CD4-positive, CD25-positive, alpha-beta regulatory T cell (primary cell): ENCODE measurements at regions not wholly inside any gene's neighbourhood (a gene's known extent, or its start where the extent isn't known, plus 50 kb on each side); places are given as distances from the start of the nearest gene placed in this dataset.

Source experiments
- ATAC-seq, 2 donors: fragments of 150-1000 bp; cut with Tn5 transposase; one replicate each; pipeline ENCODE4 v1.10.0; 2021; ENCODE audit warnings: low read depth in 2 of 2, moderate number of reproducible peaks in 2 of 2, moderate library complexity in 1 of 2
- DNase-seq, 3 donors: peaks; one replicate each; pipeline versions ENCODE4 v3.0.0 to v3.0.0-alpha.2; 2012 to 2022; ENCODE audit warnings: mixed read lengths in 1 of 3
- H3K27ac ChIP-seq: one replicate; pipeline ENCODE4 v1.7.0; 2013; ENCODE audit warnings: mild to moderate bottlenecking, low read length; ENCODE audit not compliant: insufficient read depth, poor library complexity, severe bottlenecking
- H3K27me3 ChIP-seq: one replicate; pipeline ENCODE4 v1.7.0; 2013; ENCODE audit warnings: low read length; ENCODE audit not compliant: control insufficient read depth, insufficient read depth
- H3K36me3 ChIP-seq: one replicate; pipeline ENCODE4 v1.7.0; 2013; ENCODE audit warnings: mild to moderate bottlenecking, low read length, moderate library complexity; ENCODE audit not compliant: control insufficient read depth, insufficient read depth
- H3K4me1 ChIP-seq: 2 replicates; pipeline ENCODE4 v1.7.0; 2013; ENCODE audit warnings: mild to moderate bottlenecking, low read length; ENCODE audit not compliant: insufficient read depth, control insufficient read depth, poor library complexity, severe bottlenecking
- H3K4me3 ChIP-seq: one replicate; pipeline ENCODE4 v1.7.0; 2013; ENCODE audit warnings: low read depth, mild to moderate bottlenecking, low read length, moderate library complexity
- H3K9me3 ChIP-seq, 2 experiments: 1 replicate in 1 of 2; 2 replicates in 1 of 2; pipeline ENCODE4 v1.7.0; 2013; ENCODE audit warnings: low read length in 2 of 2, mild to moderate bottlenecking in 1 of 2, moderate library complexity in 1 of 2; ENCODE audit not compliant: control insufficient read depth in 2 of 2
- H3K27ac Mint-ChIP-seq, 3 donors: one replicate each; pipeline ENCODE4 v1.8.0; 2020 to 2022; ENCODE audit warnings: mild to moderate bottlenecking in 3 of 3, mixed read lengths in 3 of 3, moderate library complexity in 2 of 3
- H3K27me3 Mint-ChIP-seq: one replicate; pipeline ENCODE4 v1.8.0; 2022; ENCODE audit warnings: mild to moderate bottlenecking, mixed read lengths
- H3K36me3 Mint-ChIP-seq: one replicate; pipeline ENCODE4 v1.8.0; 2020; ENCODE audit warnings: mixed read lengths
- H3K4me1 Mint-ChIP-seq, 4 donors: one replicate each; pipeline ENCODE4 v1.8.0; 2020 to 2022; ENCODE audit warnings: mixed read lengths in 4 of 4, mild to moderate bottlenecking in 1 of 4
- H3K4me3 Mint-ChIP-seq, 4 donors: one replicate each; pipeline ENCODE4 v1.8.0; 2020 to 2022; ENCODE audit warnings: mild to moderate bottlenecking in 4 of 4, mixed read lengths in 4 of 4, moderate library complexity in 3 of 4
- H3K9me3 Mint-ChIP-seq, 7 donors: one replicate each; pipeline ENCODE4 v1.8.0; 2020 to 2022; ENCODE audit warnings: mixed read lengths in 7 of 7, mild to moderate bottlenecking in 3 of 7, moderate library complexity in 2 of 7

- H3K4me3 Mint-ChIP-seq = no peak overlapping the region
- ATAC-seq = no peak
- H3K9me3 Mint-ChIP-seq = peaks cover 0 to 4% (median 0%) of the 10 kb centered on the region in 7 donors
- Histone ChIP-seq H3K9me3 (no peaks in the 10 kb centered on the region), H3K27ac (no peak overlapping the region), H3K36me3 (no peaks in the 10 kb centered on the region), H3K27me3 (peaks cover 2% of the 10 kb centered on the region), H3K4me1 (peaks cover 6% of the 10 kb centered on the region), H3K4me3 (peak overlapping the region; percentile 45)
- DNase-seq = no peak
- no peaks in the 10 kb centered on the region for H3K36me3 Mint-ChIP-seq
- H3K4me1 Mint-ChIP-seq = peaks cover 11 to 21% (median 14%) of the 10 kb centered on the region in 4 donors
- peaks cover 4% of the 10 kb centered on the region for H3K27me3 Mint-ChIP-seq
- H3K27ac Mint-ChIP-seq = no peak overlapping the region
Observed at GRCh38 chrX:20383477-20383876, 116.8 kb upstream of the RPS6KA3 start.

DNA sequence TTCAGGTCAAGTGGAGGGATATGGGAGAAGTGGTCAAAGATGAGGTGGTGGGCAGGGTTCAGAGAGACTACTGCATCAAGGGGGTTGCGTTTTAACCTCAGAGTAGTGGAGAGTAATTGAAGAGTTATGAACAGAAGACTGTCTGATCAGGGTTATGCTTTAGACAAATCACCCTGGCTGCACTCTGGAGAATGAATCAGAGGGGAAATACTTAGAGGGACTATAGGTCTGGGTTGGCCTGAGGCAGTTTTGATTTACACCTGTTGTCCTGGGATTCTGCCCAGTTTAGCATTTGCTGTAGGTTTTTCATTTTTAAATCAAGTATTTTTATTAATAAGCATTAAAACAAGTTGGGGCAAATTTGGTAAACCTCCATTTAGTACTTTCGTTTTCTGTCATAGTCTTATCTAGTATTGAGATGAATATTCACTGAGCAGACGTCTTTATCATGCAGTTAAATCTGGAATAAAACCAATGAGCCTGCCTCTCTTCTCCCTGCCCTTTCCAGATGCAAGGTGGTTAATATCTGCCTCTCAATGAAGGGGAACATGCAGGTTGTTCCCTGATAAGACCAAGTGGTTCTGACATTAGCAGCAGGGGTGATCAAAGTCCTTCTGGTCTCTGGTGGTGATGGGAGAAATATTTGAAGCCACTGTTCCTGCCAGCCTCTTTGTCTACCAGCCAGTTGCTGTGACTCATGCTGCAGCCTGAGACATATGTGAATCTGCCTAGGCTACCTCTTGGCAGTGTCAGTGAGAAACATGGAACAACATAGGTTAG is 116.0 kb upstream of the RPS6KA3 start:
- H3K27ac Mint-ChIP-seq = peak overlapping the region in 1 of 3 donors; percentile 18

GRCh38 chrX:20382082-20382481 is 115.4 kb upstream of the RPS6KA3 start:
- Histone ChIP-seq H3K9me3 (no peaks in the 10 kb centered on the region), H3K4me1 (peaks cover 6% of the 10 kb centered on the region), H3K27me3 (no peaks in the 10 kb centered on the region), H3K4me3 (no peak overlapping the region), H3K36me3 (no peaks in the 10 kb centered on the region), H3K27ac (no peak overlapping the region)
- peaks cover 0 to 4% (median 0%) of the 10 kb centered on the region in 7 donors for H3K9me3 Mint-ChIP-seq
- ATAC-seq (no peak), DNase-seq (no peak)
- no peaks in the 10 kb centered on the region for H3K36me3 Mint-ChIP-seq
- H3K4me3 Mint-ChIP-seq = peak overlapping the region in 2 of 4 donors; percentile 30 to 64
- H3K27ac Mint-ChIP-seq = peak overlapping the region in 2 of 3 donors; percentile 18 to 29
- no peaks in the 10 kb centered on the region for H3K27me3 Mint-ChIP-seq
- peaks cover 16 to 27% (median 22%) of the 10 kb centered on the region in 4 donors for H3K4me1 Mint-ChIP-seq

More for the DNA sequence above, 116.0 kb upstream of the RPS6KA3 start:
- Histone ChIP-seq H3K27me3 (no peaks in the 10 kb centered on the region), H3K9me3 (no peaks in the 10 kb centered on the region), H3K27ac (no peak overlapping the region), H3K36me3 (no peaks in the 10 kb centered on the region), H3K4me1 (peaks cover 6% of the 10 kb centered on the region), H3K4me3 (peak overlapping the region; percentile 45)
- peak in 1 of 3 donors; percentile 41 for DNase-seq
- peak in 1 of 2 donors; percentile 60 for ATAC-seq
- Mint-ChIP-seq H3K36me3 (no peaks in the 10 kb centered on the region), H3K9me3 (peaks cover 0 to 4% (median 0%) of the 10 kb centered on the region in 7 donors), H3K27me3 (no peaks in the 10 kb centered on the region), H3K4me3 (peak overlapping the region; percentile 33 to 74 (median 58)), H3K4me1 (peaks cover 13 to 27% (median 21%) of the 10 kb centered on the region in 4 donors)

- peak overlapping the region in 1 of 4 donors; percentile 35 for H3K4me3 Mint-ChIP-seq
- peak overlapping the region in 2 of 3 donors; percentile 37 to 86 for H3K27ac Mint-ChIP-seq
- H3K9me3 Mint-ChIP-seq = peaks cover 0 to 4% (median 0%) of the 10 kb centered on the region in 7 donors
- H3K4me1 Mint-ChIP-seq = peaks cover 16 to 27% (median 24%) of the 10 kb centered on the region in 4 donors
- Histone ChIP-seq H3K9me3 (no peaks in the 10 kb centered on the region), H3K27ac (no peak overlapping the region), H3K4me1 (peaks cover 6% of the 10 kb centered on the region), H3K4me3 (peak overlapping the region; percentile 7), H3K36me3 (no peaks in the 10 kb centered on the region), H3K27me3 (no peaks in the 10 kb centered on the region)
- H3K36me3 Mint-ChIP-seq = no peaks in the 10 kb centered on the region
- peak in 1 of 3 donors; percentile 59 for DNase-seq
- ATAC-seq = peak; percentile 50 to 52
- H3K27me3 Mint-ChIP-seq = no peaks in the 10 kb centered on the region
Observed at GRCh38 chrX:20378233-20378920, 111.7 kb upstream of the RPS6KA3 start.

DNA sequence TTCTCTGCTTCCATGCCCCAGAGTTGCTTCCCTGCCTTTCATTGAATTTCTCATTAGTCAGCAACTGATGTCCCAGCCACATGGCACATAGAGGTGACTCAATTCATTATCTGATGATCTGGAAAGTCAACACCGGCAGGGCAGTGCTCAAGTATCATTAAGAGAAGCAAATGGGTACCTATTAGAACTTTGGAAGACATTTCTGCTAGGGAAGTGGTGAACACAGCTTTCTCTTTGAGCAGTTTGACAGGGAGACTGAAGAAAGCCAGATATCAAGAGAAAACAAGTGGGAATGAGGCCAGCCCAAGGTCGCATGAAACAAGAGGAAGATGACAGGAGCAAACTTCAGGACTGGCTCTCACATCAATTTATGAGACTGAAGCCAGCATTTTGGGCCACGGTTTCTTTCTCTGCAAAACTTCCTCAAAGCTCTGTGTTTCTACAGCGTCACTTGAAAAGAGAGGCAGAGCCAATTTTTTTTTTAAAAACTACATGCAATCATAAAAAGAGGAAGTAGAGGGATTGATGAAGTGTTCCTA is 108.3 kb upstream of the RPS6KA3 start:
- H3K4me3 ChIP-seq = no peak overlapping the region
- no peak overlapping the region for H3K27ac ChIP-seq
- no peaks in the 10 kb centered on the region for H3K27me3 ChIP-seq
- H3K36me3 ChIP-seq = no peaks in the 10 kb centered on the region
- peaks cover 0 to 2% (median 0%) of the 10 kb centered on the region in 7 donors for H3K9me3 Mint-ChIP-seq
- H3K36me3 Mint-ChIP-seq = no peaks in the 10 kb centered on the region
- DNase-seq = no peak
- H3K4me1 Mint-ChIP-seq = peaks cover 5 to 17% (median 11%) of the 10 kb centered on the region in 4 donors
- no peaks in the 10 kb centered on the region for H3K27me3 Mint-ChIP-seq
- no peak overlapping the region for H3K27ac Mint-ChIP-seq
- no peak overlapping the region for H3K4me3 Mint-ChIP-seq
- no peak for ATAC-seq
- no peaks in the 10 kb centered on the region for H3K4me1 ChIP-seq
- no peaks in the 10 kb centered on the region for H3K9me3 ChIP-seq

- Mint-ChIP-seq H3K27ac (no peak overlapping the region), H3K4me3 (no peak overlapping the region), H3K4me1 (peaks cover 5 to 15% (median 10%) of the 10 kb centered on the region in 4 donors), H3K9me3 (no peaks in the 10 kb centered on the region), H3K36me3 (no peaks in the 10 kb centered on the region), H3K27me3 (no peaks in the 10 kb centered on the region)
- no peak for DNase-seq
- H3K27ac ChIP-seq = no peak overlapping the region
- H3K27me3 ChIP-seq = no peaks in the 10 kb centered on the region
- no peaks in the 10 kb centered on the region for H3K4me1 ChIP-seq
- no peaks in the 10 kb centered on the region for H3K36me3 ChIP-seq
- H3K9me3 ChIP-seq = no peaks in the 10 kb centered on the region
- no peak overlapping the region for H3K4me3 ChIP-seq
- no peak for ATAC-seq
Observed at GRCh38 chrX:20374450-20374849, 107.7 kb upstream of the RPS6KA3 start.

GRCh38 chrX:20373063-20373462 is 106.4 kb upstream of the RPS6KA3 start:
- Mint-ChIP-seq H3K27ac (no peak overlapping the region), H3K36me3 (no peaks in the 10 kb centered on the region), H3K4me1 (peaks cover 3 to 9% (median 5%) of the 10 kb centered on the region in 4 donors), H3K9me3 (no peaks in the 10 kb centered on the region), H3K27me3 (no peaks in the 10 kb centered on the region), H3K4me3 (no peak overlapping the region)
- Histone ChIP-seq H3K36me3 (no peaks in the 10 kb centered on the region), H3K27ac (no peak overlapping the region), H3K27me3 (no peaks in the 10 kb centered on the region), H3K9me3 (no peaks in the 10 kb centered on the region), H3K4me3 (no peak overlapping the region), H3K4me1 (no peaks in the 10 kb centered on the region)
- ATAC-seq = no peak
- no peak for DNase-seq
